ENCODE measurements at regions not wholly inside any gene's neighbourhood (a gene's known extent, or its start where the extent isn't known, plus 50 kb on each side); places are given as distances from the start of the nearest gene placed in this dataset.
"Not testable (repeated sequence)": the region's sequence is repeated elsewhere in the genome, so short reads cannot be mapped to it uniquely, and the experiment has no call there.

DNA sequence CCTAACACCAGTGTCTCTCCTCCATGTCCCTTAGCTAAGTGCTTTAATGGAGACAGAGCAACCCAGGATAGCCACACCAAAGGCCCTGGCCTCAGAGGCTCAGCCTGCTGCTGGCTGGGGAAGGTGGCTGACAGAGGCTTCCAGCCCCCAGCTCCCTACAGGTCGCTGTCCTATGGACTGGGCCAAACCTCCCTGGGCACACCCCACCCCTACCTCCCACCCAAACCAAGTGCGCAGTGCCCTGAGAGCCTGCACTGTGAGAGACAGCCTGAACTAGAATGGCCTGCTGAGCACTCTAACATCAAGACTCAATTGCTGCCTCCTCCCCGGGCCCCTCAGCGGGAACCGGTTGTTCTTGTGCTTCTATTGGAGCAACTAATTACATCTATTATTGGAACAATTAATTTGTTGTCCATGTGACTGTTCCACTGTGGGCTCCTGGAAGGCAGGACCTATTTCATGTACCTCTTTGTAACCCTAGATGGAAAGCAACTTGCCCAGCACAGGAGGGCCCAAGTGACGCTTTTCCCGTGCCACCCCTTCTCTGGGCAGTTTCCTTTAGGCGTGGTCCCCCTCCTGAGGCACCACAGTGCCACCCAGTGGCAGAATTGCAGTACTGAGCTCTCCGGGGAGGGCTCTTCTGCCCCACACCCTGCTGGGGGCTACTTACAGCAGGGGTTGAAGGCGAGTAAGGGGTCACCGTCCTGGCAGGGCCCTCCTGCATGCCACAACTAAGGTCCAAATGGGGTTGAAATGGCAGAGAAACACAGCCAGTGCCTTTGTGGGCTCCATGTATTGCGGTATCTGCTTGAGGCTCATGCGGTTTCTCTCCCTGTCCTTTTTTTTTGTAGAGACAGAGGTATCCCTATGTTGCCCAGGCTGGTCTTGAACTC is 63.7 kb upstream of the WAPL start:
- H3K27ac ChIP-seq, result peak overlapping the region in 1 of 12 donors; percentile 58
- no peaks in the 10 kb centered on the region for H3K27me3 ChIP-seq
- peaks cover 0 to 12% (median 4%) of the 10 kb centered on the region in 12 donors for H3K4me1 ChIP-seq
- 34 to 40% (median 37%) methylated on average over 13 of the region's 13 CpGs for WGBS, 4 donors
- DNase-seq (peak; percentile 59 to 79 (median 68)), ATAC-seq (peak; percentile 67 to 94 (median 92))
- H3K4me3 ChIP-seq, result peak overlapping the region in 1 of 12 donors; percentile 9
- no peak for TF ChIP-seq POLR2A (IDR thresholded peaks at IDR 0.05)
- TF ChIP-seq, protein P1, sequence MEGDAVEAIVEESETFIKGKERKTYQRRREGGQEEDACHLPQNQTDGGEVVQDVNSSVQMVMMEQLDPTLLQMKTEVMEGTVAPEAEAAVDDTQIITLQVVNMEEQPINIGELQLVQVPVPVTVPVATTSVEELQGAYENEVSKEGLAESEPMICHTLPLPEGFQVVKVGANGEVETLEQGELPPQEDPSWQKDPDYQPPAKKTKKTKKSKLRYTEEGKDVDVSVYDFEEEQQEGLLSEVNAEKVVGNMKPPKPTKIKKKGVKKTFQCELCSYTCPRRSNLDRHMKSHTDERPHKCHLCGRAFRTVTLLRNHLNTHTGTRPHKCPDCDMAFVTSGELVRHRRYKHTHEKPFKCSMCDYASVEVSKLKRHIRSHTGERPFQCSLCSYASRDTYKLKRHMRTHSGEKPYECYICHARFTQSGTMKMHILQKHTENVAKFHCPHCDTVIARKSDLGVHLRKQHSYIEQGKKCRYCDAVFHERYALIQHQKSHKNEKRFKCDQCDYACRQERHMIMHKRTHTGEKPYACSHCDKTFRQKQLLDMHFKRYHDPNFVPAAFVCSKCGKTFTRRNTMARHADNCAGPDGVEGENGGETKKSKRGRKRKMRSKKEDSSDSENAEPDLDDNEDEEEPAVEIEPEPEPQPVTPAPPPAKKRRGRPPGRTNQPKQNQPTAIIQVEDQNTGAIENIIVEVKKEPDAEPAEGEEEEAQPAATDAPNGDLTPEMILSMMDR (IDR thresholded peaks at IDR 0.05), result peak; percentile 87 to 99 (median 94)
- no peaks in the 10 kb centered on the region for H3K9me3 ChIP-seq
- H3K36me3 ChIP-seq, result no peaks in the 10 kb centered on the region
- intact Hi-C loops (cut with DNase I), result loop anchor here in 9 of 10 donors (1.0 to 10.0 kb wide), 7 partner anchors 60 to 186 kb away; partner anchors contain the start of gene WAPL (in 2 of the 9)

DNA sequence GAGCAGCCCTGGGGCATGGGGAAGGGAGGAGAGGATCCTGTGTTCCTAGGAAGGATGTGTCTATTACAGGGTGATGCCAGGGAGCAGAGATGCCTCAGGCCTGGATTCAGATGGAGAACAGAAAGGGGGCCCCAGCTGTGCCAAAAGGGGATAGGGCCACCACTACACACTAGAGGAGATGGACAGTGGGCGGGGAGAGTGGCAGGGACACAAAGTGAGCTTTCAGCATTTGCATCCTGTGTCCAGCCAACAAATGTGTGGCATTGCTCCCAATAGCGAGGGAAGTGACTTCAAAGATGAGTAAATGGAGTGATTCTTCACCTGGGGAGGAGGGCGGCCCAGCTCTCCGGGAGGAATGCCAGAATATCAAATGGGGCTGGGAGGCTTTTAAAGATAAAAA is 64.9 kb upstream of the WAPL start:
- Histone ChIP-seq H3K27ac (no peak overlapping the region), H3K4me1 (peaks cover 0 to 9% (median 4%) of the 10 kb centered on the region in 12 donors), H3K27me3 (no peaks in the 10 kb centered on the region), H3K36me3 (no peaks in the 10 kb centered on the region), H3K9me3 (no peaks in the 10 kb centered on the region), H3K4me3 (no peak overlapping the region)
- no peak for TF ChIP-seq POLR2A (IDR thresholded peaks at IDR 0.05)
- TF ChIP-seq, protein P1 (IDR thresholded peaks at IDR 0.05), result no peak
- ATAC-seq (no peak), DNase-seq (no peak)
- 73 to 79% (median 77%) methylated on average over 4 of the region's 4 CpGs for WGBS, 4 donors
- intact Hi-C loops (cut with DNase I), result loop anchor here in 4 of 10 donors (2.0 to 10.0 kb wide), 4 partner anchors 62 to 184 kb away; partner anchors contain the start of gene WAPL (in 2 of the 4)

GRCh38 chr10:86588781-86589180 is 65.6 kb upstream of the OPN4 start:
- intact Hi-C loops (cut with DNase I), result loop anchor here in 3 of 10 donors (5.0 to 10.0 kb wide), 3 partner anchors 64 to 186 kb away; partner anchors contain the start of gene WAPL (in 2 of the 3)
- not testable (repeated sequence) for H3K27ac ChIP-seq, ATAC-seq, DNase-seq, H3K36me3 ChIP-seq, H3K27me3 ChIP-seq, H3K9me3 ChIP-seq, H3K4me1 ChIP-seq, H3K4me3 ChIP-seq
- 87 to 97% (median 93%) methylated on average over 14 of the region's 14 CpGs for WGBS, 4 donors

DNA sequence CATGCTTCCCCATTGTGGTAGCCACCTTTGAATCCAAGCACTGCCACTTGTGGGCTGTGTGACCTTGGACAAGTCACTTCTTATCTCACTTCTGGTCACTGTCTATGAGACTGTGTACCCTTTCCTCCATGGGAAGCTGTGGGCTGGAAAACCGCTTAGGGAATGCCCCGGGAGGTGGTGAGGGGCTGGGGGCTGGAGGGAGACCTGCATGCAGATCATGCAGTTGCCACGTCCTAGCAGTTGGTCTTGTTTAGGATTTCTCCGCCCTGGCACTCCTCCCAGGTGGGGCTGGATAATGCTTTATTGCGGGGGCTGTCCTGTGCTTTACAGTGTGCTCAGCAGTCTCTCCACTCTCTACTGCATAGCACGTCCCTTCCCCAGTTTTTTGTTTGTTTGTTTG is 62.9 kb upstream of the OPN4 start:
- DNase-seq (no peak), ATAC-seq (no peak)
- no peaks in the 10 kb centered on the region for H3K9me3 ChIP-seq
- H3K36me3 ChIP-seq, result no peaks in the 10 kb centered on the region
- H3K27ac ChIP-seq, result no peak overlapping the region
- TF ChIP-seq POLR2A (IDR thresholded peaks at IDR 0.05), result no peak
- TF ChIP-seq, protein P1 (IDR thresholded peaks at IDR 0.05), result no peak
- no peaks in the 10 kb centered on the region for H3K27me3 ChIP-seq
- no peak overlapping the region for H3K4me3 ChIP-seq
- H3K4me1 ChIP-seq, result no peaks in the 10 kb centered on the region
- 76 to 87% (median 86%) methylated on average over 6 of the region's 6 CpGs for WGBS, 4 donors
- intact Hi-C loops (cut with DNase I), result loop anchor here in 1 of 10 donors (10.0 kb wide), 1 partner anchor 83 kb away; no protein-coding TSS in a partner anchor

Data from heart left ventricle (tissue), 16 donors.